ENCODE measurements at regions not wholly inside any gene's neighbourhood (a gene's known extent, or its start where the extent isn't known, plus 50 kb on each side); places are given as distances from the start of the nearest gene placed in this dataset.

DNA sequence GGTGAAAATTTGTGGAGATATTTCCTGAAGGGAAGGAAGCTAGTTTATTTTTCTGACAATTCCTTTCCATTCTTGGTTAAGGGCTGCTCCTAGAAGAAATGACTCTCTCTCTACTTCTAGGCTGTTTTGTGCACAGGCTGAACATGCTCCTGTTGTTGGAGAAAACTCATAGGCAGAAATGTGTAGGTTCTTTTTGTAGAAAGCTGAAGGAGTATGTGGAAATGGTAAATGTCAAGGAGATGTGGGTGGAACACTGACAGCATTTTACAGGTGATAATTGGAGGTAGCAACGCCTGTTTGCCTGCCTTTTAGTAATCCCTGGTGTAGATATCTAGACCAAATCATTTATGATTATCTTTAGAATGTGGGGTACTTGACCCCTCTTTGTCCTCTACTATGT is 322.2 kb upstream of the TBC1D5 start:
- Mint-ChIP-seq H3K27me3 (ENCODE audit: low read depth, unreplicated experiment) (no peaks in the 10 kb centered on the region), H3K9me3 (ENCODE audit: unreplicated experiment) (peaks cover 1% of the 10 kb centered on the region), H3K4me3 (ENCODE audit: unreplicated experiment) (no peak overlapping the region), H3K4me1 (ENCODE audit: low read depth, unreplicated experiment) (peaks cover 18% of the 10 kb centered on the region), H3K27ac (ENCODE audit: unreplicated experiment) (no peak overlapping the region), H3K36me3 (ENCODE audit: low read depth, unreplicated experiment) (no peaks in the 10 kb centered on the region)
- no peak overlapping the region for H3K27ac ChIP-seq (ENCODE audit: low read depth, low read length)
- H3K36me3 ChIP-seq (ENCODE audit: insufficient read depth, low read length): no peaks in the 10 kb centered on the region
- H3K4me3 ChIP-seq (ENCODE audit: insufficient read depth, low read depth, low read length): no peak overlapping the region
- DNase-seq (ENCODE audit: low read depth): no peak
- no peak overlapping the region for H3K4me2 ChIP-seq (ENCODE audit: low read length)
- H4K20me1 ChIP-seq (ENCODE audit: insufficient read depth, low read length): no peaks in the 10 kb centered on the region
- no peak overlapping the region for H3K9ac ChIP-seq (ENCODE audit: low read length)
- no peak for TF ChIP-seq EZH2 (IDR thresholded peaks at IDR 0.05; ENCODE audit: insufficient read depth, low read length)
- TF ChIP-seq CTCF (IDR thresholded peaks at IDR 0.05; ENCODE audit: insufficient read depth, low read depth, low read length): no peak
- H2AFZ ChIP-seq (ENCODE audit: low read depth, low read length): no peak overlapping the region
- H3K79me2 ChIP-seq (ENCODE audit: insufficient read depth, low read length): no peaks in the 10 kb centered on the region
- FAIRE-seq: no peak
- H3K9me3 ChIP-seq (ENCODE audit: insufficient read depth, low read depth, low read length): no peaks in the 10 kb centered on the region
- H3K27me3 ChIP-seq (ENCODE audit: insufficient read depth, low read length): no peaks in the 10 kb centered on the region
- H3K4me1 ChIP-seq (ENCODE audit: insufficient read depth, low read length): peaks cover 6% of the 10 kb centered on the region

DNA sequence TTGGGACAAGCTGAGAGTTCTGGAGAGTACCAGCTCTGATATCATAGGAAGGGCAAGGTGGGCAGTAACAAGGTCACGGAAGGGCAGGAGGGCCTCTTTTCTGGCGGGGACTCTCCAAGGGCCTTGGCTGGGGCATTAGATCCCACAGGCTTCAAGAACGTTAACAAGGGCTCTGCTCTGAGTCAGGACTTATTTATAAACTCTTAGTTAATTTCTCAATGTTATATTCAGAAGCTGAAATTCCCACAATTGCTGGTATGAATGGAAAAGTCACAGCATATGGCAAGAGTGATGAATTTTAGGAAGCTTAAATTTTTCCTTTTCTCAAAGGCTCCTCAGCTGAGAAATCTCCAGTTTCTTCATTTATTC is 320.2 kb upstream of the TBC1D5 start:
- no peaks in the 10 kb centered on the region for H3K27me3 Mint-ChIP-seq (ENCODE audit: low read depth, unreplicated experiment)
- no peak overlapping the region for H3K4me3 Mint-ChIP-seq (ENCODE audit: unreplicated experiment)
- H3K27ac Mint-ChIP-seq (ENCODE audit: unreplicated experiment): no peak overlapping the region
- peaks cover 6% of the 10 kb centered on the region for H3K4me1 ChIP-seq (ENCODE audit: insufficient read depth, low read length)
- peak overlapping the region; percentile 59 for H3K4me2 ChIP-seq (ENCODE audit: low read length)
- H3K4me3 ChIP-seq (ENCODE audit: insufficient read depth, low read depth, low read length): no peak overlapping the region
- no peak overlapping the region for H3K9ac ChIP-seq (ENCODE audit: low read length)
- peak overlapping the region; percentile 69 for H3K27ac ChIP-seq (ENCODE audit: low read depth, low read length)
- peaks cover 1% of the 10 kb centered on the region for H3K9me3 Mint-ChIP-seq (ENCODE audit: unreplicated experiment)
- no peaks in the 10 kb centered on the region for H3K36me3 ChIP-seq (ENCODE audit: insufficient read depth, low read length)
- no peaks in the 10 kb centered on the region for H3K36me3 Mint-ChIP-seq (ENCODE audit: low read depth, unreplicated experiment)
- no peaks in the 10 kb centered on the region for H4K20me1 ChIP-seq (ENCODE audit: insufficient read depth, low read length)
- peak; percentile 50 for DNase-seq (ENCODE audit: low read depth)
- H2AFZ ChIP-seq (ENCODE audit: low read depth, low read length): peak overlapping the region; percentile 57
- no peaks in the 10 kb centered on the region for H3K27me3 ChIP-seq (ENCODE audit: insufficient read depth, low read length)
- peaks cover 18% of the 10 kb centered on the region for H3K4me1 Mint-ChIP-seq (ENCODE audit: low read depth, unreplicated experiment)
- TF ChIP-seq EZH2 (IDR thresholded peaks at IDR 0.05; ENCODE audit: insufficient read depth, low read length): no peak
- TF ChIP-seq CTCF (IDR thresholded peaks at IDR 0.05; ENCODE audit: insufficient read depth, low read depth, low read length): no peak
- FAIRE-seq: no peak
- H3K9me3 ChIP-seq (ENCODE audit: insufficient read depth, low read depth, low read length): no peaks in the 10 kb centered on the region
- H3K79me2 ChIP-seq (ENCODE audit: insufficient read depth, low read length): no peaks in the 10 kb centered on the region

DNA sequence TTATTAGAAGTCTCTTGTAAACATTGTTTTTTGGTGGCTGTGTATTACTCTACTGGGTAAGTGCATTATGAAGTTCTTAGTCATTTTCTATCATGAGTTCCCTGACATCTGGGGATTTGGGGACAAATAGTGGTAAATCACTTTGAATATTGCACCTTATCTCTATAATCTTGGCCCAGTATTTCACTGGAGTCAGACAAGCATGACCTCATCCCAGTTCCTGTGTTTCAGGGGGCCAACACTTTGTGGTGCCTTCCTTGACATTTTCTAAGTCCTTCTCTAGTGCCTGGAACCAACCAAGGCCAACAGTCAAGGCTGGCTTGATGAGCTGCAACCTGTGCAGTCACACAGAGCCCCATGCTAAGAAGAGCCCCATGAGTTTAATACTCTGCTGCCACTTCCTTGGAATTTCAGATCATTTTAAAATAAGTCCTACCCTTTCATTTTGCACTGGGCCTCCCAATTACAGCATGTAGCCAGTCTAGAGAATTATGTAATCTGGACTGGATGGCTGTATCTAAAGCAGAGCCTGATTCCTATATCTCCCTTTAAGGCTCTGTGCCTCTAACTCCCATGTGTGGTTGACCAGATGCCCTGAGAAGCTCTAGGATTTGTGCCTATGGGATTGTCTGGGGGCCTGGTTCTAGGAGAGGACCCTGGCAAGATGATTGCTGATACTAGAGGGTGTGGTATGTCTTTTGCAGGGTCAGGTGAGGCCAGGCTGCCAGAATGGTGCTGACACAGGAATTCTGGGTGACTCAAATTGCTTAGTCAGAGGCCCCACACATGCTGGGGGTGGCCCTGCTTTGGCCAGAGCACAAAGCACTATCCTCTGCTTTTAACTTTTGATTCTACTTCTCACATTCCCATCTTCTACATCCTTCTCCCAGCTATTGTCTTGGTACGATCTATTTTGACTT is 319.6 kb upstream of the TBC1D5 start:
- peak overlapping the region; percentile 59 for H3K4me2 ChIP-seq (ENCODE audit: low read length)
- H2AFZ ChIP-seq (ENCODE audit: low read depth, low read length): peak overlapping the region; percentile 57
- no peaks in the 10 kb centered on the region for H3K36me3 ChIP-seq (ENCODE audit: insufficient read depth, low read length)
- Mint-ChIP-seq H3K27ac (ENCODE audit: unreplicated experiment) (no peak overlapping the region), H3K4me3 (ENCODE audit: unreplicated experiment) (no peak overlapping the region), H3K27me3 (ENCODE audit: low read depth, unreplicated experiment) (no peaks in the 10 kb centered on the region), H3K4me1 (ENCODE audit: low read depth, unreplicated experiment) (peaks cover 18% of the 10 kb centered on the region), H3K9me3 (ENCODE audit: unreplicated experiment) (peaks cover 1% of the 10 kb centered on the region), H3K36me3 (ENCODE audit: low read depth, unreplicated experiment) (no peaks in the 10 kb centered on the region)
- peak overlapping the region; percentile 69 for H3K27ac ChIP-seq (ENCODE audit: low read depth, low read length)
- no peaks in the 10 kb centered on the region for H3K79me2 ChIP-seq (ENCODE audit: insufficient read depth, low read length)
- TF ChIP-seq CTCF (IDR thresholded peaks at IDR 0.05; ENCODE audit: insufficient read depth, low read depth, low read length): no peak
- no peak for TF ChIP-seq EZH2 (IDR thresholded peaks at IDR 0.05; ENCODE audit: insufficient read depth, low read length)
- H3K4me1 ChIP-seq (ENCODE audit: insufficient read depth, low read length): peaks cover 6% of the 10 kb centered on the region
- no peaks in the 10 kb centered on the region for H3K27me3 ChIP-seq (ENCODE audit: insufficient read depth, low read length)
- H4K20me1 ChIP-seq (ENCODE audit: insufficient read depth, low read length): no peaks in the 10 kb centered on the region
- no peak overlapping the region for H3K4me3 ChIP-seq (ENCODE audit: insufficient read depth, low read depth, low read length)
- no peaks in the 10 kb centered on the region for H3K9me3 ChIP-seq (ENCODE audit: insufficient read depth, low read depth, low read length)
- FAIRE-seq (no peak), DNase-seq (ENCODE audit: low read depth) (peak; percentile 54)
- H3K9ac ChIP-seq (ENCODE audit: low read length): no peak overlapping the region

All from astrocyte (in vitro differentiated cells and primary cell).